Heart left ventricle (tissue), 13 donors: ENCODE measurements at regions not wholly inside any gene's neighbourhood (a gene's known extent, or its start where the extent isn't known, plus 50 kb on each side); places are given as distances from the start of the nearest gene placed in this dataset.

ENCODE experiments used
- POLR2A ChIP-seq, 2 donors: fragments of 450-650 bp; IDR thresholded peaks; one replicate each; pipeline ENCODE4 v1.6.1; 2017; ENCODE audit warnings: antibody characterized with exemption in 2 of 2, mild to moderate bottlenecking in 2 of 2, moderate library complexity in 2 of 2
- TF ChIP-seq, protein P1 (sequence below), 12 donors: fragments of 200-600 bp; sonication (generic) in 4 of 12; IDR thresholded peaks; one replicate each; pipeline versions ENCODE4 v1.5.0 to v1.8.0; 2018 to 2022; ENCODE audit warnings: antibody characterized with exemption in 12 of 12, mild to moderate bottlenecking in 5 of 12
- donor health status: ischemic (EF 13 %, LVEDD 7.1; RV severe dilation, severe dysfunction).
- donor health status: DM: no; HTN: yes; CAD: no.
- donor health status: DM: no; HTN: no; CAD: no.
- donor health status: ischemic (EF 25% LVEDD 6.9; RV normal size, moderate dysfunction).
- donor health status: ischemic (EF 25% LVEDD 5.7; RV mildly dilated, moderate dysfunction).
- donor health status: ischemic (EF 35%, LVEDD 5.7; RV mildly dilated, moderate dysfunction).
- donor health status: nonischemic (EF 11% LVEDD 7.7; RV severe dilation, severe dysfunction).
- donor health status: DM: yes; HTN: yes; CAD: no.
- donor health status: PGD.
- donor health status: ischemic (EF 29% LVEDD 5.4; RV normal size, mild dysfunction).
- donor health status: nonischemic (EF 23%, LVEDD 6.1; RV moderate dilation, normal function).

DNA sequence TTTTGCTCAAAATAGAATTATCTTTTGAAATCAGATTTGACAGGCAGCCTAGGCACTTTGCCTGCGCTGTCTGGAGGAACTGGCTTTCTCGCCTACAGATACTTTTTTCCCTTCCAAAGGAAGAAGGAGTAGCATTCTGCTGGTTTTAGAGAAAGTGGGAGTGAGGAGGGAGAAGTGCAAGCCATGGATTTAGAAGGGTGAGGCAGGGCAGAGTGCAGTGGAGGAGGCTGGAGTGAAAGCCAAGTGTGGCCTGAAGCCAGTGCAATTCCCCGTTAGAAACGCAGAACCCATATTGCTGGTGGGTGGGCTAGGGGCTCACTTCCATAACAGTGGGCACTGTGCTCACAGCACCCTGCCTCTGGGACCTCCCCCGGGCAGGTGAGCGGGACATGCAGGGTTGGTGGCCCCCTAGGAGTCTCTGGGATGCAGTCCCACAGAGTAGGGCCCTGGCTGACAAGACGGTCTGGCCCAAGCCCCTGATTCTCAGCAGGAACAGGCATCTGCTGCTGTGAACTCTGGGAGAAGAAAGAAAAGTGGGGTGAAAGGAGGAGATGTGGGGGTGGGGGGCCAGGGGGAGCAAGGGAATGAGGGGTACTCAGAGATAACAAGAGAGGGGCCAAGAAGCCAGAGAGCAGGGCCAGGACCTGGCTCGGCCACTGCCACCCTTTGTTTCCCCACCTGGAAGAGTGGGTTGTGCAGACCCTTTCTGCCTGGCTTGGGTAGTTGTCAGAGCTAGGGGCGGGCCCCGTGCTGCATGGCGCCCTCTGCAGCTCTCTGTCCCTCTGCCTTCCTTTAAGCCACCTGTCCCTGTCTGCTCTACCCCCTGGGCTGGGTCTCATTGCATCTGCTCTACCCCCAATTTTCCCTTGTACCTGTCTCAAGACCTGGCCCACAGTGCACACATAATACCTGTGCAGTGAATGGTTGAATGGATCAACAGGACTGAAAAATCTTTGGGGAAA is 273.5 kb upstream of the HS6ST1 start:
- TF ChIP-seq, protein P1, sequence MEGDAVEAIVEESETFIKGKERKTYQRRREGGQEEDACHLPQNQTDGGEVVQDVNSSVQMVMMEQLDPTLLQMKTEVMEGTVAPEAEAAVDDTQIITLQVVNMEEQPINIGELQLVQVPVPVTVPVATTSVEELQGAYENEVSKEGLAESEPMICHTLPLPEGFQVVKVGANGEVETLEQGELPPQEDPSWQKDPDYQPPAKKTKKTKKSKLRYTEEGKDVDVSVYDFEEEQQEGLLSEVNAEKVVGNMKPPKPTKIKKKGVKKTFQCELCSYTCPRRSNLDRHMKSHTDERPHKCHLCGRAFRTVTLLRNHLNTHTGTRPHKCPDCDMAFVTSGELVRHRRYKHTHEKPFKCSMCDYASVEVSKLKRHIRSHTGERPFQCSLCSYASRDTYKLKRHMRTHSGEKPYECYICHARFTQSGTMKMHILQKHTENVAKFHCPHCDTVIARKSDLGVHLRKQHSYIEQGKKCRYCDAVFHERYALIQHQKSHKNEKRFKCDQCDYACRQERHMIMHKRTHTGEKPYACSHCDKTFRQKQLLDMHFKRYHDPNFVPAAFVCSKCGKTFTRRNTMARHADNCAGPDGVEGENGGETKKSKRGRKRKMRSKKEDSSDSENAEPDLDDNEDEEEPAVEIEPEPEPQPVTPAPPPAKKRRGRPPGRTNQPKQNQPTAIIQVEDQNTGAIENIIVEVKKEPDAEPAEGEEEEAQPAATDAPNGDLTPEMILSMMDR (IDR thresholded peaks at IDR 0.05), result no peak
- no peak for TF ChIP-seq POLR2A (IDR thresholded peaks at IDR 0.05)
